NT2/D1 (cell line): ENCODE measurements at regions not wholly inside any gene's neighbourhood (a gene's known extent, or its start where the extent isn't known, plus 50 kb on each side); places are given as distances from the start of the nearest gene placed in this dataset.

ENCODE experiments used
- DNase-seq: peaks from one replicate; pipeline ENCODE4 v3.0.0-alpha.2; 2011; ENCODE audit warnings: low read depth, low spot score
- H3K27me3 ChIP-seq: 2 replicates; pipeline ENCODE4 v1.6.0; 2011; ENCODE audit warnings: mild to moderate bottlenecking; ENCODE audit not compliant: insufficient read length, insufficient read depth
- H3K36me3 ChIP-seq: 2 replicates; pipeline ENCODE4 v1.6.1; 2011; ENCODE audit warnings: mild to moderate bottlenecking, low read length, mixed read lengths; ENCODE audit not compliant: insufficient read depth, insufficient read length
- H3K4me1 ChIP-seq: 2 replicates; pipeline ENCODE4 v1.5.1; 2011; ENCODE audit not compliant: insufficient read depth, insufficient read length
- H3K4me3 ChIP-seq: 2 replicates; pipeline ENCODE4 v1.5.1; 2011; ENCODE audit warnings: low read depth; ENCODE audit not compliant: insufficient read length
- H3K9ac ChIP-seq: 2 replicates; pipeline ENCODE4 v1.6.0; 2011; ENCODE audit warnings: low read depth; ENCODE audit not compliant: insufficient read length
- H3K9me3 ChIP-seq: 2 replicates; pipeline ENCODE4 v1.5.1; 2011; ENCODE audit warnings: mild to moderate bottlenecking, low read length; ENCODE audit not compliant: insufficient read depth
- SUZ12 ChIP-seq: IDR thresholded peaks from 2 replicates; pipeline ENCODE4 v1.6.1; 2011; ENCODE audit not compliant: insufficient read length, insufficient read depth; ENCODE audit errors: extremely low read depth
- YY1 ChIP-seq: IDR thresholded peaks from 2 replicates; pipeline ENCODE4 v1.6.1; 2011; ENCODE audit not compliant: insufficient read length, insufficient read depth
- ZNF274 ChIP-seq: IDR thresholded peaks from 2 replicates; pipeline ENCODE4 v1.6.1; 2011; ENCODE audit warnings: mild to moderate bottlenecking, low read depth, low read length

DNA sequence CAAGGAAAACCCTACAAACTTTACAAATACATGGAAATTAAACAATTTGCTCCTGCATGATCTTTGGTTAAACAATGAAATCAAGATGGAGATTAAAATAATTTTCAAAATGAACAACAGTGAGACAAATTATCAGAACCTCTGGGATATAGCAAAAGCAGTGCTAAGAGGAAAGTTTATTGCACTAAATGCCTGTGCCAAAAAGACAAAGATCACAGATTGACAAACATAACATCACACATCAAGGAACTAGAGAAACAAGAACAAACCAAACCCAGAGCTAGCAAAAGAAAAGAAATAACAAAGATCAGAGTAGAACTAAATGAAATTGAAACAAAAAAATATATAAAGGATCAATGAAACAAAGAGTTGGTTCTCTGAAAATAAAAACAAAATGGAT lies 95.2 kb upstream of the FBXO11 start:
- TF ChIP-seq SUZ12, result no peak
- TF ChIP-seq YY1, result no peak
- TF ChIP-seq ZNF274, result no peak
- Histone ChIP-seq H3K4me1 (no peaks in the 10 kb centered on the region), H3K4me3 (no peak overlapping the region), H3K9ac (no peak overlapping the region), H3K27me3 (no peaks in the 10 kb centered on the region), H3K36me3 (no peaks in the 10 kb centered on the region), H3K9me3 (no peaks in the 10 kb centered on the region)
- DNase-seq, result no peak

DNA sequence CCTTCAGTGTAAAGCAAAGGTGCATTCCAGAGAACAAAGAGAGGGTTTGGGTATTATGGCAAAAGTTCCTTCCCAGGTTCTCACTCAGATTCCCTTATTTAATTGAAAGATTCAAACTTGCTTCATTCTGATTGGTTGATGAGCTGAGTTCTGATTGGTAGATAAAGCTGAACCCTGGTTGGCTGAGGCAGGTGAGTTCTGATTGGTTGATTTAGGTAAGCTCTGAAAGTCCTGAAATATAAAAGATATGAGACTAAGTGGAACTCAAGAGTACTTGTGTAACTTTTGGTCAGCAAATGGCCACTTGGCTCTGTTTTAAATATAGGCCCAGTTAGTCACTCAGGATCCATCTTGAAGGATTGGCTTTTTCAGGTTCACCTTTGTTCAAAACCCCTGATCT lies 99.8 kb upstream of the FBXO11 start:
- TF ChIP-seq SUZ12 (no peak), ZNF274 (no peak), YY1 (no peak)

GRCh38 chr2:48007699-48008268 lies 101.5 kb upstream of the FBXO11 start:
- no peaks in the 10 kb centered on the region for H3K4me1 ChIP-seq
- H3K36me3 ChIP-seq, result no peaks in the 10 kb centered on the region
- no peak overlapping the region for H3K9ac ChIP-seq
- no peaks in the 10 kb centered on the region for H3K9me3 ChIP-seq
- no peak overlapping the region for H3K4me3 ChIP-seq
- no peak for DNase-seq
- no peak for TF ChIP-seq SUZ12
- no peak for TF ChIP-seq YY1
- TF ChIP-seq ZNF274, result no peak
- no peaks in the 10 kb centered on the region for H3K27me3 ChIP-seq

More for the DNA sequence above, 99.8 kb upstream of the FBXO11 start:
- Histone ChIP-seq H3K36me3 (no peaks in the 10 kb centered on the region), H3K9ac (no peak overlapping the region), H3K9me3 (no peaks in the 10 kb centered on the region), H3K4me3 (no peak overlapping the region), H3K27me3 (no peaks in the 10 kb centered on the region), H3K4me1 (no peaks in the 10 kb centered on the region)
- no peak for DNase-seq

- no peaks in the 10 kb centered on the region for H3K9me3 ChIP-seq
- no peaks in the 10 kb centered on the region for H3K27me3 ChIP-seq
- H3K9ac ChIP-seq, result no peak overlapping the region
- no peaks in the 10 kb centered on the region for H3K36me3 ChIP-seq
- H3K4me3 ChIP-seq, result no peak overlapping the region
- no peaks in the 10 kb centered on the region for H3K4me1 ChIP-seq
- TF ChIP-seq YY1 (no peak), SUZ12 (no peak), ZNF274 (no peak)
- DNase-seq, result no peak
These were observed 103.0 kb upstream of the FBXO11 start for GRCh38 chr2:48009256-48009655.

- DNase-seq, result no peak
These were observed 109.1 kb upstream of the FBXO11 start for GRCh38 chr2:48015421-48015820.

DNA sequence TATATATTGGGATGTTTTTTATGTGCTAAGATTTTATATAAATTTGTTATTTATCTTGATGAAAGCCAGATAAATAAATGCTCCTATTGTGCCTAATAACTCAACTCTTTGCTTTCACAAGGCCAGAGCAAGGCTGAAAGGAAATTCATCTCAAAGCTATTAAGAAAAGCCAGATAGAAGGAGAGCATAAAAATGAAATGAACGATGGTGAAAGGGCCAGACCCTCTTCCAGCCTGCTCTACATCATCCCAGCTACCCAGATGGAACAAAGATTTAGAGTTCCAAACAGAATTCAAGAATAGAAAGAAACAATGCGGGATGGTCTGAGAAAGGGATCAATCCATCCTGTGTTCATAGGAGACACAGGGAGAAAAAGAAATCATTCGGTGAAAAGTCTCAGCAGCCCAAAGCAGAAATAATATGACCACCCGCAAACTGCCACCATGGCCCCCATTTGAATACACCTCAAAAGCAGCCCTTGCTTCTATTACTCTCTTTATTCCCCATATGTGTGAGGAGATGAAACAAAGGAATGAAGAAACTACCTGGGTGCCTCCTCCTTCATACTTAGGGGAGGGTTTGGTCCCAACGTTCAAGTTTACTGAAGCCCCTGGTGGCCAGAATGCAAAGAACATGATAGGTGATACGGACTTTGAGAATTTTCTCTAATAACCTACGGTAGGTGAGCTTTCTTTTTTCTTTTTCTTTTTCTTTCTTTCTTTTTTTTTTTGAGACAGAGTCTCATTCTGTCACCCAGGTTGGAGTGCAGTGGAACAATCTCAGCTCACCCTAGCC lies 110.1 kb upstream of the FBXO11 start:
- Histone ChIP-seq H3K27me3 (no peaks in the 10 kb centered on the region), H3K9me3 (no peaks in the 10 kb centered on the region), H3K4me3 (no peak overlapping the region), H3K9ac (no peak overlapping the region), H3K36me3 (no peaks in the 10 kb centered on the region), H3K4me1 (no peaks in the 10 kb centered on the region)
- DNase-seq, result peak; percentile 13
- TF ChIP-seq SUZ12 (no peak), YY1 (no peak), ZNF274 (no peak)

More at GRCh38 chr2:48015421-48015820, 109.1 kb upstream of the FBXO11 start:
- H3K36me3 ChIP-seq, result no peaks in the 10 kb centered on the region
- no peaks in the 10 kb centered on the region for H3K9me3 ChIP-seq
- H3K27me3 ChIP-seq, result no peaks in the 10 kb centered on the region
- no peak overlapping the region for H3K9ac ChIP-seq
- H3K4me3 ChIP-seq, result no peak overlapping the region
- TF ChIP-seq YY1, result no peak
- no peak for TF ChIP-seq ZNF274
- TF ChIP-seq SUZ12, result no peak
- H3K4me1 ChIP-seq, result no peaks in the 10 kb centered on the region

GRCh38 chr2:48017136-48017535 lies 110.8 kb upstream of the FBXO11 start:
- H3K9ac ChIP-seq, result no peak overlapping the region
- no peaks in the 10 kb centered on the region for H3K9me3 ChIP-seq
- no peak for DNase-seq
- H3K4me1 ChIP-seq, result no peaks in the 10 kb centered on the region
- no peak overlapping the region for H3K4me3 ChIP-seq
- TF ChIP-seq ZNF274, result no peak
- TF ChIP-seq SUZ12, result no peak
- TF ChIP-seq YY1, result no peak
- no peaks in the 10 kb centered on the region for H3K36me3 ChIP-seq
- no peaks in the 10 kb centered on the region for H3K27me3 ChIP-seq
